Thymus (tissue), 11 donors: ENCODE measurements at regions not wholly inside any gene's neighbourhood (a gene's known extent, or its start where the extent isn't known, plus 50 kb on each side); places are given as distances from the start of the nearest gene placed in this dataset.
"Not testable (repeated sequence)": the region's sequence is repeated elsewhere in the genome, so short reads cannot be mapped to it uniquely, and the experiment has no call there.

ENCODE experiments used
- DNase-seq, 9 donors: peaks; one replicate each; pipeline ENCODE4 v3.0.0-alpha.2; 2013; ENCODE audit warnings: low spot score in 9 of 9, low read depth in 6 of 9, missing footprints in 1 of 9
- H3K27ac ChIP-seq, 2 donors: one replicate each; pipeline ENCODE4 v1.5.1; 2013; ENCODE audit warnings: control low read depth in 1 of 2, low read depth in 1 of 2, low read length in 1 of 2, mild to moderate bottlenecking in 1 of 2, moderate library complexity in 1 of 2
- H3K27me3 ChIP-seq, 2 donors: one replicate each; pipeline ENCODE4 v1.5.1; 2013; ENCODE audit warnings: low read length in 1 of 2; ENCODE audit not compliant: control insufficient read depth in 2 of 2, insufficient read depth in 1 of 2
- H3K36me3 ChIP-seq, 2 donors: one replicate each; pipeline ENCODE4 v1.5.1; 2013; ENCODE audit warnings: low read length in 1 of 2, mild to moderate bottlenecking in 1 of 2, moderate library complexity in 1 of 2; ENCODE audit not compliant: control insufficient read depth in 2 of 2, insufficient read depth in 2 of 2
- H3K4me1 ChIP-seq, 2 donors: one replicate each; pipeline ENCODE4 v1.5.1; 2013; ENCODE audit warnings: low read length in 2 of 2; ENCODE audit not compliant: control insufficient read depth in 2 of 2, insufficient read depth in 2 of 2
- H3K4me3 ChIP-seq, 2 donors: one replicate each; pipeline ENCODE4 v1.5.1; 2013; ENCODE audit warnings: low read length in 2 of 2, control low read depth in 1 of 2, mild to moderate bottlenecking in 1 of 2
- H3K9me3 ChIP-seq, 2 donors: one replicate each; pipeline ENCODE4 v1.5.1; 2013; ENCODE audit warnings: low read length in 1 of 2, mild to moderate bottlenecking in 1 of 2; ENCODE audit not compliant: control insufficient read depth in 2 of 2, insufficient read depth in 1 of 2
- WGBS: extraction: QIAGEN DNeasy Blood & Tissue Kit; methylation state at CpG from one replicate; pipeline ENCODE4 v1.1.7; 2013; 5-methylcytosine and 5-hydroxymethylcytosine counted together
- donor health status: healthy.

DNA sequence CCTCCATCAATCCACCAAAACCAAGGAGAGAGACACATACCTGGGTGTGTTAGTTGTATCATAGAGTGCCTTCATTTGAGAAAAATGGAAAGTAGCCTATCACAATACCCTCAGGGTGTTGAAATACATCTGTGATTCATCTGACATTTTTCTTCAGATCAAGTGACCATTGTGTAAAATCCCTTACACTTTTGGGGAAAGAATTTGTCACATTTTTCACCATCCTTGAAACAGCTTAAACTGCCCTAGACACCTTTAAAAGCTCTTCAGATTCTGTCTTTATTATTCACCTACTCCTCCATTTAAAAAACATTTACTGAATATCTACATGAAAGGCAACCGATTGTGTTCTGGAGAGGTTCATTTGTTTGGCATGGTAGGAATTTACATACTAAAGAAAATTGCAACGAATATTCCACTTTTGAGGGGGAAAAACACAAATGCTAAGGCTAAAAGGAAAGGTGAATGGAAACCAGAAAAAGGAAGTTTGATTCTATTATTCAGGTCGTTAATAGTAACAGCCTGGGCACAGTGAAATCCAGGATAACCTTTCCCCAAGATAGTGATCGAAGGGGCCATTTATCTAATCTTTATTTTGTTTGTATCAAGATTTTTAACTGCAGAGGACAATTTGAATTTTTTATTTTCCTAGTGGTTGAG is 70.4 kb upstream of the SAMSN1 start:
- H3K36me3 ChIP-seq, result no peaks in the 10 kb centered on the region
- no peaks in the 10 kb centered on the region for H3K27me3 ChIP-seq
- no peaks in the 10 kb centered on the region for H3K4me1 ChIP-seq
- H3K27ac ChIP-seq, result no peak overlapping the region
- DNase-seq, result no peak
- H3K9me3 ChIP-seq, result peaks cover 0 to under 1% of the 10 kb centered on the region in 2 donors
- H3K4me3 ChIP-seq, result no peak overlapping the region
- 83% methylated on average over 4 of the region's 4 CpGs for WGBS

DNA sequence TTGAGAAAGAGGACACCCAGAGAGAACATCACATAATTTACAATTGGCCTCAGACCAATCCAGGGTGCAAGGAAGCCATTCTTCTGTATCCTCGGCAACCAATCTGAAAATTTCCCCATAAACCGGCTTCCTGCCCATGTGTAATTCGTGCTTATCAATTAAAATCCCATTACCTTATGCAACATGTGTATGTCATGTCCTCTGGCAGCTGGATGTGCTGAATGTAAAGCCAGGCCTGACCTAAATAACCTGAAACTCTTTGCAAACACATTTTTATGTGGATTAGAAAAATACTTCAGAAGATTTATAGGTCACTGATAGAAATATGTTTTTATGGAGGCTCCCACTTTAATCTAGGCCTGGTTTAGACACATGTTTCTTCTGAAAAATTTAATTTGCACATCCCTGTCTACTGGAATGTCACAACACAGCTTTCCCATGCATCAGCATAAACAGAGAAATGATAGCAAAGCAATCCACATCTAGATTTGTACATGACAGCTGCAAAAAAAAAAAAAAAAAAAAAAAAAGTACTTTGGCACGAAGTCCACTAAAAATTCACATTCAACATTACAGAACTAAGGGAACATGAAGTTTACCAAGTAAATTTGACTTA is 69.4 kb upstream of the SAMSN1 start:
- no peak overlapping the region for H3K4me3 ChIP-seq
- H3K27me3 ChIP-seq, result no peaks in the 10 kb centered on the region
- H3K27ac ChIP-seq, result no peak overlapping the region
- no peaks in the 10 kb centered on the region for H3K9me3 ChIP-seq
- WGBS, result 97% methylated on average over 4 of the region's 4 CpGs
- H3K4me1 ChIP-seq, result no peaks in the 10 kb centered on the region
- DNase-seq, result no peak
- no peaks in the 10 kb centered on the region for H3K36me3 ChIP-seq

DNA sequence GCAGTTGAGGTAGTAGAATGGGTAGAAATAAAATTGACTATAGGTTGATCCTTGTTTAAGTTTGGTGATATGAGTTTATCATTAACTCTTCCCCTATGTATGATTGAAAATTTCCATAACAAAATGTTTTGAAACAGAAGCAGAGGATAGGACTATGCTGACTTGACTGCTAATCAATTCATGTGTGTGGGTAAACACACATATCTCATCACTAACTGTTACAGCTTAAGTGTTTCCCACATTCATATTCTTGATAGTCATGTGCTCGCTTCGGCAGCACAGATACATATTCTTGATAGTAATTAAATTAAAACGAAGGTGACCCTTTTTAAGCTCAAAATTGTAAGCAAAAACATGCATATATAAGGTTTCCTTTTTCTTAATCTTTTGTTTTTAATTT is 68.2 kb upstream of the SAMSN1 start:
- Histone ChIP-seq H3K4me1 (no peaks in the 10 kb centered on the region), H3K36me3 (no peaks in the 10 kb centered on the region), H3K9me3 (no peaks in the 10 kb centered on the region), H3K4me3 (no peak overlapping the region), H3K27ac (no peak overlapping the region), H3K27me3 (no peaks in the 10 kb centered on the region)
- no peak for DNase-seq
- WGBS, result 79% methylated on average over 3 of the region's 3 CpGs

DNA sequence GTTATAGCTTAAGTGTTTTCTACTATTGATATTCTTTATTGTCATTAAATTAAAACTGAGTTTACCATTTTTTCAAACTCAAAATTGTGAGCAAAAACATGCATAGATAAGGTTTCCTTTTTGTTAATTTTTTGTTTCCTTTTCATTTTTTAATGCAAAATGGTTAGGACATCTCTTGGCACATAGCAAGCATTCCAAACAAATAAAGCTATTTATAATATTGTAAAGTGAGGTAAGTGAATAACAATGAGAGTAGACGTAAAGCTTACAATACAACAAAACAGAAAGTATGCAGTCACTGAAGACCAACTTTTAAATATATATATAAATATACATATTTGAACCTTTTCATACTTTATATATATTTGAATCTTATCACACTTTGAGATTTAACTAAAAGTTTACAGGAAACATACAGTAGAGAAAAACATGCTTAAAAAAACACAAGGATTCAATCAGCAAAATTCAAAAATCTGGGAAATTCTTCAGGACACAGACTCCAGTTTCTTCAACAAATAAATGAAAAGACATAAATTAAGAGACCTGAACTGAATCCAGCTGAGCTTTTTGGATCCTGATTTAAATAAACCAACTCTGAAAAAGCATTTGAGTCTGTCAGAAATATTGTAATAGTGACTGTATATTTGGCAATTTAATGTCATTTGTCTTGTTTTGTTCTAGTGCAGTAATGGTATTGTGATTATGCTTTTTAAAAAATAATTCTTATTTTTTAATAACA is 67.5 kb upstream of the SAMSN1 start:
- DNase-seq, result no peak
- 94% methylated on average over 1 of the region's 1 CpG for WGBS
- Histone ChIP-seq H3K27me3 (no peaks in the 10 kb centered on the region), H3K4me1 (no peaks in the 10 kb centered on the region), H3K4me3 (no peak overlapping the region), H3K27ac (no peak overlapping the region), H3K36me3 (no peaks in the 10 kb centered on the region), H3K9me3 (no peaks in the 10 kb centered on the region)

DNA sequence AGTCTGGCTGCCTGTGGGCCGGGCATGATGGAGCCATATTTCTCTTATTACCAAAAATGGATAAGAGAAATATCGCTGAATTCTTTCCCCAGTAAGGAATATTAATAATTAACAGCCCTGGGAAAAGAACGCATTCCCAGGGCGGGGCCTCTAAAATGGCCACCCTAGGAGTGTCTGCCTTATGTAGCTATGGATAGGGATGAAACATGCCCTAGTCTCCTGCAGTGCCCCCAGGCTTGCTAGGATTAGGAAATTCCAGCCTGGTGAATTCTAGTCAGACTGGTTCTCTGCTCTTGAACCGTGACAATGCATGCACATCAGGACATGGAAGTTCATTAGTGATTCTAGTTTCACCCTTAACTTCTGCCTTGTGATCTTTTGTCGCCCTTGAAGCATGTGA is 64.0 kb upstream of the SAMSN1 start:
- 97% methylated on average over 6 of the region's 6 CpGs for WGBS
- not testable (repeated sequence) for H3K4me1 ChIP-seq

DNA sequence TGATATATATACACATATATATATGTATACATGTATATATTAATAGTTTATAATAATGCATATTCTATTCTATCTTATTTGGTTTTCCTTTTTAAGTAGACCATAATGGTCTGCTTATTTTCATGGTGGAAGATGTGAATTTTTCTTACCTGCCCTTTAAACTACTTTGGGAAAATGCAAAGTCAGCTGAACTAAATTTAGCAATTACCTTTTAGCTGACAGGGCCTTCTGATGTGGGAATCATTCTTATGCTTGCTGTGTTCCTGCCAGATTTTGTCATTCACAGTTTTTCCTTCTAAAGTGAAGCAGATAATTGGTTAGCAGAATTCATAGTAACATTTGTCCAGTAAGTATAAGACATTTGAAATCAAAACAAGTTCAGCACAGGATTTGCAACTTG is 63.2 kb upstream of the SAMSN1 start:
- no peaks in the 10 kb centered on the region for H3K9me3 ChIP-seq
- H3K4me1 ChIP-seq, result no peaks in the 10 kb centered on the region
- H3K36me3 ChIP-seq, result no peaks in the 10 kb centered on the region
- peak in 1 of 9 donors; percentile 31 for DNase-seq
- H3K27ac ChIP-seq, result no peak overlapping the region
- H3K27me3 ChIP-seq, result no peaks in the 10 kb centered on the region
- no peak overlapping the region for H3K4me3 ChIP-seq

More for the DNA sequence above, 64.0 kb upstream of the SAMSN1 start:
- H3K27ac ChIP-seq, H3K9me3 ChIP-seq, H3K4me3 ChIP-seq, DNase-seq, H3K36me3 ChIP-seq, H3K27me3 ChIP-seq: not testable (repeated sequence)

DNA sequence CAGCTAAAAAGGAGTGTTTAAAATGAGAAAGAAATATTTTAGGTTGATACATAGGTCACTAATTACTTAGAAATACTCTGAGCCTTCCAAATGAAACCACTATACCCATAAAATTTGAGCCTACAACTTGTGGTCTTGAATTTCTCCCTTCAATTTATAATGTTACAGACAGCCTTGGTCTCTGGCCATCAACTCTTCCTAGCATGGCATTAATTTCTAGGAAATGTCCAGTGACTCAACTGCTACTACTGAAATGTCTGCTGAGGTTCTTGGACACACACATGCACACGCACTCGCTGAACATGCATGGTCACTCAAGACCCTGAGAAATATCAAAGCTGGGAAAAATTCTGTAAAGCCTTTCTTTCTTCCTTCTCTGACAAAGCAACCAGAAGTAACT is 61.1 kb upstream of the SAMSN1 start:
- Histone ChIP-seq H3K27ac (no peak overlapping the region), H3K27me3 (no peaks in the 10 kb centered on the region), H3K36me3 (no peaks in the 10 kb centered on the region), H3K9me3 (no peaks in the 10 kb centered on the region), H3K4me3 (no peak overlapping the region), H3K4me1 (no peaks in the 10 kb centered on the region)
- DNase-seq, result no peak
- WGBS, result 97% methylated on average over 2 of the region's 2 CpGs

DNA sequence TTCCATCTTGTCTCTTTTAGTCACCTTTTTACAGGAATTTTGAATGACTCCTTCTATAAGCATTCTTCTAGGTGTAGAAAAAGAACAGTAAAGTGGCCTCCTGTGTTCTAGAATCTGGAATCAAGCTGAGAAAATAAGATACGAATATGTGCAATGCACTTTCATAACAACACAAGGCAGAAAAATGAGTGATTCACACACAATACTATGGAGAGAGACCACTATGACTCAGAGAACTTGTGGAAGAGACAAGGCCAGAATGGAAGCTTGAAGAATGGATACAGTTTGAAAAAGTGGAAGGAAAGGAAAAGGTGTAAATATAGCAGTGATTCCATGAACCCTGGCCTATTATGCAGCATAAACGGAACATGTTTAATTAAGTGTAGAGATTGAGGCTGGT is 57.1 kb upstream of the SAMSN1 start:
- no peaks in the 10 kb centered on the region for H3K4me1 ChIP-seq
- DNase-seq, result no peak
- H3K4me3 ChIP-seq, result no peak overlapping the region
- no peak overlapping the region for H3K27ac ChIP-seq
- no peaks in the 10 kb centered on the region for H3K27me3 ChIP-seq
- H3K36me3 ChIP-seq, result no peaks in the 10 kb centered on the region
- 95% methylated on average over 2 of the region's 2 CpGs for WGBS
- no peaks in the 10 kb centered on the region for H3K9me3 ChIP-seq

DNA sequence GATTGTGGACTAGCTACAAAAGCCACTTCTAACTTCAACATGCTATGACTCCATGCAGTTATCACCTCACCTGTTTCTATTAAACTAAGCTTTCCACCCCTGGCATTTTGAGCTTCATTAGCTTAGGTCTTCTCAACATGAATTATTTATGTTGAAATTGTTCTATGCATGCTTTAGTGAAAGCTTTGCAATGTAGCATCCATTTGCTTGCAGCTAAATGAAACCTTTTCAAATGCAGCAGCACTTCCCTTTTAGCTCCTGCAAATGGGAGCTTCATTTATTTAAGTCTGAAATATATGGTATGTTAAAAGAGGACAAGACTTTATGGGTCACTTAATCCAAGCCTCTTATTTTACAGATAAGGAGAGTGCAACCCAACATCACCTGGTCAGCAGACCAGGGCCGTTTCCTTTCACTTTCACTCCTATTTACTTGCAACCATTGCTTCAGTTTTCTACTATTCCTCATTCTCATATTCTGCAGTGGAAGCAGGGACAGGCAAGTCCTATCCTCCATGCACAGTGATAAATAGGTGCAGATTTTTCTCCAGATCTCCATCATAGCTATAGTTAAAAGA is 56.4 kb upstream of the SAMSN1 start:
- Histone ChIP-seq H3K4me3 (no peak overlapping the region), H3K9me3 (no peaks in the 10 kb centered on the region), H3K36me3 (no peaks in the 10 kb centered on the region), H3K27me3 (no peaks in the 10 kb centered on the region), H3K27ac (no peak overlapping the region), H3K4me1 (no peaks in the 10 kb centered on the region)
- peak in 1 of 9 donors; percentile 29 for DNase-seq
- 6% methylated on average over 1 of the region's 1 CpG for WGBS
